ENCODE measurements at regions not wholly inside any gene's neighbourhood (a gene's known extent, or its start where the extent isn't known, plus 50 kb on each side); places are given as distances from the start of the nearest gene placed in this dataset.
"Not testable (repeated sequence)": the region's sequence is repeated elsewhere in the genome, so short reads cannot be mapped to it uniquely, and the experiment has no call there.

DNA sequence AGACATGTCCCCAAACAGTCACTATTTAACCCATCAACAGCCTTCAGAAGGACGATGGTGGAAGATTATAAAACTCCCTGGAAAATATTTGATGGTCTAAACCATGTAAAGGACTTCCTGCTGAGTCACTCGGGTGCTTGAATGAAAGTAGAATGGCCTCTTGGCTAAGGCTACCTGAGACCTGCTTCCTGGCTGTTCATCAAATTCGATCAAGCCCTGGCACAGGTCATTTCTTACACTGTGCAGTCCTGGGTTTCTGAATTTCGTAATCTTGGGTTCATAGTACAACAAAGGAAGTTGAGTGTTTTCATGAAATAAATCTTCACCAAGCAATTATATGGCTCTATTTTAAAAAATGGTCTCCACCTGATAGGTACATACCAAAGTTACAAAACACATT lies 260.3 kb upstream of the RNF32 start:
- H3K4me1 ChIP-seq, result no peaks in the 10 kb centered on the region

DNA sequence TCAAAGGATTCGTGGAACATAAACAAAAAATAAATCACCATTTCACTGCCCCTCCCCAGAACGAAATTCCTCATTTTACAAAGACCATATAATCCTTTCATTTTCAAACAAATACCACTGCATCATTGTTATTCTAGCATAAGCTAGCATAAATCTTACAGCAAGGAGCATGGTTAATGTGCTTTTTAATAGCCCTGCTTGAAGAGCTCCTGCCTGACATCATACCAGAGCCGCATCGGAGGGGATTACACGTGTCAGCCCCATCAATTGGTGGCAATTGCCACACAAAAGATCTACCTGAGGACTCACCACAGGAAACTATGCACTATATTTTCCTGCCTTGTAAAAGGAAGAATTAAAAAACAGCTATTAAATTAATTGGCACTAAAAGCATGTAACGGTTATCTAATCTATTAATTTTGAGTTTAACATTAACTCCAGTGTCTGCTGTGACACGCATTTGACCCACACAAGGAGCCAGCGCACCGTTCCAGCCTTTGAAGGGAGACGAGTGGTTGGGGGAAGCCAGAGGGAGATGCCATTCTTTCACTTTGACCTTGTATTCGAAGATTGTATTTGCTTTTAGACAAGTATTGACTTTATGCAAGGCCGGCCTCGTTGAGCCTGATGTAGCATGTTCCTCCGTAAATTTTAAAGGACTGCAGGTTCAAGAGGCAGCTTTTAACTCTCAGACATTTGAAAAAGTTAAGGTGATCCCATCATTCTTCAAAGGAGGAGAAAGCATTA lies 261.1 kb upstream of the RNF32 start:
- Histone ChIP-seq H3K36me3 (no peaks in the 10 kb centered on the region), H3K27me3 (ENCODE audit: low read depth) (no peaks in the 10 kb centered on the region), H3K4me1 (no peaks in the 10 kb centered on the region), H3K27ac (peak overlapping the region; percentile 47), H3K4me3 (no peak overlapping the region), H3K9me3 (no peaks in the 10 kb centered on the region)
- DNase-seq (peak; percentile 64), ATAC-seq (peak; percentile 82 to 88)
- no peak for TF ChIP-seq CTCF (IDR thresholded peaks at IDR 0.05)
- intact Hi-C loops (cut with DNase I), result no loop called here

More for the DNA sequence above, 260.3 kb upstream of the RNF32 start:
- TF ChIP-seq CTCF (IDR thresholded peaks at IDR 0.05), result no peak
- peak overlapping the region; percentile 47 for H3K27ac ChIP-seq
- DNase-seq, result no peak
- intact Hi-C loops (cut with DNase I), result no loop called here
- H3K4me3 ChIP-seq, result no peak overlapping the region
- no peaks in the 10 kb centered on the region for H3K27me3 ChIP-seq (ENCODE audit: low read depth)
- no peaks in the 10 kb centered on the region for H3K36me3 ChIP-seq
- H3K9me3 ChIP-seq, result no peaks in the 10 kb centered on the region
- ATAC-seq, result peak; percentile 89 to 92

DNA sequence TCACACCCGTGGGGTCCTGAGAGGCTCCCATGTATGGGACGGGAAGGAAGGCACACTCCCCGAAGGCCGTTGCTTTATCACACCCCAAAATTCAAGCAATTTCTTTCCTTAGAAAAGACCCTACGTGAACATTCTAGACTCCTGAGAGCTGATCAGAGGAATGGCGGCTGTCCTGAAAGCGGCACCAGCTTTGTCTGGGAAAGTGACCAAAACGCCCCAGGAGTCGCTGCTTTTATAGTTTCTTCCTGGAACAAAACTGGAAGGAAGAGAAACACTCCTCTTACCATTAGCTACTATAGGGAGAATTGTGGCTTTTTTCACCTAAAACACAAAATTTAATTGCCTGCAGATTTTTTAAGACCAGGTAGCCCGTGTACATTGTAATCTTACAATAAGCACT lies 261.8 kb upstream of the RNF32 start:
- DNase-seq (no peak), ATAC-seq (no peak)
- H3K4me1 ChIP-seq, result no peaks in the 10 kb centered on the region
- H3K36me3 ChIP-seq, result no peaks in the 10 kb centered on the region
- H3K9me3 ChIP-seq, result no peaks in the 10 kb centered on the region
- no peaks in the 10 kb centered on the region for H3K27me3 ChIP-seq (ENCODE audit: low read depth)
- TF ChIP-seq CTCF (IDR thresholded peaks at IDR 0.05), result no peak
- no peak overlapping the region for H3K27ac ChIP-seq
- no peak overlapping the region for H3K4me3 ChIP-seq
- intact Hi-C loops (cut with DNase I), result no loop called here

- no peak for DNase-seq
- Histone ChIP-seq H3K9me3 (no peaks in the 10 kb centered on the region), H3K27me3 (ENCODE audit: low read depth) (no peaks in the 10 kb centered on the region), H3K4me1 (no peaks in the 10 kb centered on the region), H3K27ac (no peak overlapping the region), H3K4me3 (no peak overlapping the region), H3K36me3 (no peaks in the 10 kb centered on the region)
- ATAC-seq, result no peak
- no peak for TF ChIP-seq CTCF (IDR thresholded peaks at IDR 0.05)
- intact Hi-C loops (cut with DNase I), result no loop called here
Observed at GRCh38 chr7:156376317-156376716, 264.3 kb upstream of the RNF32 start.

DNA sequence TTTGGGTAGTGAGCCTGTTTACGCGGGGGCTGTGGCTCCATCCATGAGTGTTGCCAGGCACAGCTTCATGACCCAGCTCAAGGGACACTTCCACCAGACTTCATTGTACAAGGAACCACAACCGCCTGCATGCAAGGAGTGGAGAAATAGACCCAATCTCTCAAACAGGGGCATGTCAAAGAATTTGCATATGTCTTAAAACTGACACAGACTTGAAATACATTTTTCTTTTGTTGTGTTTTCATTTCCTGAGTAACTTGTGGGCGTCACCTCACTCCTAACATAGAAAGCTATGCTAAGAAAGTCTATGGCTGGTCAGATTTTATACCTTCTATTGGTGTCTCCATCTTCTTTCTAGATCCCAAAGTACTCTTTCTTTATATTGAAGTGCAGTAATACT lies 266.2 kb upstream of the RNF32 start:
- Histone ChIP-seq H3K27me3 (ENCODE audit: low read depth) (no peaks in the 10 kb centered on the region), H3K27ac (no peak overlapping the region), H3K4me1 (no peaks in the 10 kb centered on the region), H3K4me3 (no peak overlapping the region), H3K36me3 (no peaks in the 10 kb centered on the region), H3K9me3 (no peaks in the 10 kb centered on the region)
- no peak for ATAC-seq
- intact Hi-C loops (cut with DNase I), result no loop called here
- DNase-seq, result no peak
- TF ChIP-seq CTCF (IDR thresholded peaks at IDR 0.05), result no peak

- H3K4me3 ChIP-seq; H3K27me3 ChIP-seq (ENCODE audit: low read depth); H3K27ac ChIP-seq; H3K36me3 ChIP-seq; DNase-seq; ATAC-seq; H3K9me3 ChIP-seq; intact Hi-C loops (cut with DNase I); H3K4me1 ChIP-seq: not testable (repeated sequence)
Observed at GRCh38 chr7:156369929-156370328, 270.6 kb upstream of the RNF32 start.

Data from lower lobe of right lung (tissue), 2 donors.